ENCODE measurements at regions not wholly inside any gene's neighbourhood (a gene's known extent, or its start where the extent isn't known, plus 50 kb on each side); places are given as distances from the start of the nearest gene placed in this dataset.

DNA sequence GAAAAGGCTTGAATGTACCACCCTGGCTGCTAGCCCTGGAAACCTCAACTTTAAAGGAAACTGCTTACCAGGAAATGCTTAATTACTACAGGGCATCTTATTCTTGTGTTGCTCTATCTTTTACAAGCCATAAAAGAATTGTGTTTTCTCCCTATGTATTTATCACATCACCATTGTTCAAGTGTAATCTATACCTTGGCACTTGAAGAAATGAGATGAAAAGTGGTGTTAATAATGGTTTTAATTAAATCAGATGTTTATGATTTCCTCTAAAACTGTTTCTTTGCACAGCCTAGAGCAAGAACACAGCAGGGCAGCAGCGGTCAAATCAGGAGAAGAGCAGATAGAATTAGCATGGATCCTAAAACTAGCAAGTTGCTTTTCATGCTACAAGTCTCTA lies 131.8 kb upstream of the RGMB start:
- DNase-seq = no peak

DNA sequence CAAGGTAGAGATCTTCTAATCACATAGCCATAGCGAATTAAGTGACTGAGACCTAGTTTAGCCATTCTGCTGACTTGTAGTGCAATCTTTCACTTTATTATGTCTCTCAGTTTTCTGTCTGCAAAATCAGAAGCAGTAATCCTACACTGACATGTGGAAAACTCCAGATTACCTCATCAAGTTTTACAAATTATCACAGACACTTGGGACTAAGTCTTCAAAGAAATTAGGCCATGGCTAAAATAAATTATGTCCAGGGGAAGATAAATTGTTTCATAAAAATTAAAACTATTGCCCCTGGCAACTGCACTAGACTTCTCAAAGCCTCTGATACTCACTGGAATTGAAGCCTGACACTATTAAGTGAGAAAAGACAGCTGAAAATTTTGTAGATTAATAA lies 129.9 kb upstream of the RGMB start:
- DNase-seq = no peak

DNA sequence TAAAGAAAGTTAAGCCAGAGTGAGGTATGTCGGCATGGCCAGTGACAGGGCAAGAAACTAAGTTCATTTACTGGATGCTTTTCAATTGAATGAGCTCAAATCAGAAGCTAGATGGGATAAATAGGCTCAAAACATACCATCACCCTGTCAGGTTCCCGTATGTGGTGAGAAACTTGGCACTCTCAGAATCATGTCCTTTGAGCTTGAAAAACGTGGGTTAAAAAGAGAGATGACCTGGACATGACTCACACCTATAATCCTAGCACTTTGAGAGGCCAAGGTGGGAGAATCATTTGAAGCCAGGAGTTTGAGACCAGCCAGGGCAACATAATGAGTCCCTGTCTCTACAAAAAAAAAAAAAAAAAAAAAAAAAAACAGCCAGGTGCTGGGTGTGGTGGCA lies 121.7 kb upstream of the RGMB start:
- no peak for DNase-seq

DNA sequence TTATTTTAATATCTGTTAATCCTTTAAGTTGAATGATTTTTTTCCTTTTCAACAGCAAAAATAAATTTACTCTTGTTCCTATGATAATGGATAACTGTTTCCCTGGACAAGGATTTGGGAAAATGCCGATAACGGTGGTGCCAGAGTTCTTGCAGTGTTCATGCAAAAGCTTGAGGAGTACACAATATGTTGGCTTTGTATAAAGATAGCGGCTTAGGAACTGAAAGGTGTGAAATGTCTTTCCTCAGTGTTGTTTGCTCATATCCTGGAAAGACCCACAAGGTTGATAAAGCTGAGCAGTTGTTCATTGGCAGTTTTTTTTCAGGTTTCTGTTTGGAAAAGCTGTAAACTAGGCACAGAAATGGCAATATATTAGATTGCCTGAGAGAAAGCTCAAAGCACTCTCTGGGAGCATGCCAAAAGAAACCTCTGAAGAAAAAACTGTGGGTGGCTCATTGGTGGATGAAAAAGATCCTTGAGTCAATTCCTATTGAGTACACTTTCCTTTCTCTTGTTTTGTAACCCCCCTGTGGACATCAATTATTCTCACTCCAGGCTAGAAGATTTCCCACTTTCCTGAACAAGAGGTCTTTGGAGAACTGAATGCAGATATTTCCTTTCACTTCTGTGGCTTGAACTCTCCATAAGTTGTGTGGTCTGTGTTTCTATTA lies 117.2 kb upstream of the RGMB start:
- DNase-seq = no peak

DNA sequence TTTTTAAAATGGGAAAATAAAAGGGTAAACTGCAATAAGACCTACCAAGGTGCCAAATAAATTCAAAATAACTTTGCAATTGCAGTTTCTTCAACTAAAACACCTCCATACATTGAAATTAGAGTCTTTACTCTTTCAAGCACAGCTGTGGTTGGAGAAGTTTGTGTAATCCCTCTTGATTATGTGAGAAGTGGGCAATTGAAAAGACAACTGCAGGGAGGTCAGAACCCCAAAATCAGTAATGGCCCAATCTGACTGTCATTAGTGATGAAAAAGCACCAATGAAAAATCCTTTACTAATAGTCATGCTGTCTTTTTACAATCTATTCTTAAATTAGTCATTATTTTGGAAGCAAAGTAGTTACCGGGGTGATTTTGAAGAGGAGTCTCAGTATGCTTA lies 116.7 kb upstream of the RGMB start:
- DNase-seq = no peak

DNA sequence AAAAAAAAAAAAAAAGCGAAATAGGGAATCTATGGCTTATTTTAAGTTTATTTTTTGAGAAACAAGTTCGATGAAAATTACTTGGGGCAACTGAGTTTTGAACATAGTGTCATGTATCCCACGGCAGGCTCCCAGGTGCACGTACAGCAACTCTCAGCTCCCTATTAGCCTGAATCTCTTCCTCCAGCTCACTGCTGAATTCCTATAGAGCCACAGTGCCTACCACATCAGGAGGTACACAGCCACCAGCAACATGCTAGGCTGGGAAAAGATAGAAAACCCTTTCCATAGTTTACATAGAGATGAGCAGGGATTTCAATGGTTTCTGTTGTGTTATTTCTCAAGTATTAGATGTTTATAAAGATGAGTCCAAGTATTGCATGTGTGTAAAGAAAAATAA lies 115.9 kb upstream of the RGMB start:
- no peak for DNase-seq

DNA sequence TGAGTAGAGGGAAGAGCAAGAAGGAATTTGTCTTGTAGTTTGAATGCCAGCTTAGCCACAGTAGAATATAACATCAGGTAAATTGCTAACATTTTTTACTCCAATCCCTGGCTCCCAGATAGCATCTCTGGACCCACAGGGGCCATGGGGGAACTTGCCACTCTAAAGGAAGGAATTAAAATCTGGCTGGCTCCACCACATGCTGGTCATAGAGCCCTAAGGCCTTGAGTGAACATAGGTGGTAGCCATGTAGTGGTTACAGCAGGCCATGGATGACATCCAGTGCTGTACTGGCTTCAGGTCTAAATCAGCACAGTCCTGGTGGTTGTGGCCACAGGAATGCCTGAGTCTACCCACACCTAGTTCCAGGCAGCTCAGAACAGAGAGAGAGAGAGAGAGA lies 109.9 kb upstream of the RGMB start:
- DNase-seq = no peak

DNA sequence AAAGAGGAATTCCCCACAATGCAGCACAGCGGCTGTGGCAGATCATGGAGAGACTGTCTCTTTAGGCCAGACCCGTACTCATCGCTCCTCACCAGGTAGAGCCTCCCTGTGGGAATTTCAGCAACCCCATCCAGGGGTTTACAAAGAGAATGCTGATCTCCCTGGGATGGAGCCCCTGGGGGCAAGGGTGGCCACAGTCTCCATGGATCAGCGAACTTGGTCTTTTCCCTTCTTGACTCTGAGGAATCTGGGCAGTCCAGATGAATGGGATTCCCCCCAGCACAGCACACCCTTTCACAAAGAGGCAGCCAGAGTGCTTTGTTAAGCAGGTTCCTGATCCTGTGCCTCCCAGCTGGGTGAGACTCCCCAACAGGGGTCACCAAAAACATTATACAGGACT lies 108.7 kb upstream of the RGMB start:
- no peak for DNase-seq

DNA sequence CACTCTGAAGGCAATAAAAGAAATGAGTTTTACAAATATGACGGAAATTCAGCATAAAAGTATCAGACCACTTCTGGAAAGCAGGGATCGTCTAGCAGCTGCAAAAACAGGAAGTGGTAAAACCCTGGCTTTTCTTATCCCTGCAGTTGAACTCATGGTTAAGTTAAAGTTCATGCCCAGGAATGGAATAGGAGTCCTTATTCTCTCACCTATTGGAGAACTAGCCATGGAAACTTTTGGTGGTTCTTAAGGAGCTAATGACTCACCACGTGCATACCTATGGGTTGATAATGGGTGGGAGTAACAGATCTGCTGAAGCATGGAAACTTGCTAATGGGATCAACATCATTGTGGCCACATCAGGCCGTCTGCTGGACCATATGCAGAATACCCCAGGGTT lies 93.5 kb upstream of the RGMB start:
- DNase-seq = no peak

DNA sequence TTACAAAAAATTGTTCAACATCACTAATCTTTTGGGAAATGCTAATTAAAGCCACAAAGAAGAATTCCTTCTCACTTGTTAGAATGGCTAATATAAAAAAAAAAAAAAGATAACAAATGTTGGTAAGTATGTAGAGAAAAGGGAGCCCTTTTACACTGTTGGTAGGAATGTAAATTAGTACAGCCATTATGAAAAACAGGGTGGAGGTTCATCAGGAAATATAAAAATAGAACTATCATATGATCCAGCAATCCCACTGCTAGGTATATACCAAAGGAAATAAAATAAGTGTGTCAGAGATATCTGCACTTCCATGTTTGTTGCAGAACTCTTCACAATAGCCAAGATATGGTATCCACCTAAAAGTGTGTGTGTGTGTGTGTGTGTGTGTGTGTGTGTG lies 83.5 kb upstream of the RGMB start:
- no peak for DNase-seq

DNA sequence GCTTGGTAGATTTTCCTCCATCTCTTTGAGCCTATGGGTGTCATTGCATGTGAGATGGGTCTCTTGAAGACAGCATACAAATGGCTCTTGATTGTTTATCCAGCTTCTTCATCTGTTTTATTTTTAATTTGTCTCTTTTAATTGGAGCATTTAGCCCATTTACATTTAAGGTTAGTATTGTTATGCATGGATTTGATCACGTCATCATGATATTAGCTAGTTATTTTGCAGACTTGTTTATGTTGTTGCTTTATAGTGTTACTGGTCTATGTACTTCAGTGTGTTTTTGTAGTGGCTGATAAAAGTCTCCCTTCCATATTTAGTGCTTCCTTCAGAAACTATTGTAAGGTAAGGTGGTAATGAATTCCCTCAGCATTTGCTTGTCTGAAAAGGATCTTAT lies 78.6 kb upstream of the RGMB start:
- DNase-seq = no peak

DNA sequence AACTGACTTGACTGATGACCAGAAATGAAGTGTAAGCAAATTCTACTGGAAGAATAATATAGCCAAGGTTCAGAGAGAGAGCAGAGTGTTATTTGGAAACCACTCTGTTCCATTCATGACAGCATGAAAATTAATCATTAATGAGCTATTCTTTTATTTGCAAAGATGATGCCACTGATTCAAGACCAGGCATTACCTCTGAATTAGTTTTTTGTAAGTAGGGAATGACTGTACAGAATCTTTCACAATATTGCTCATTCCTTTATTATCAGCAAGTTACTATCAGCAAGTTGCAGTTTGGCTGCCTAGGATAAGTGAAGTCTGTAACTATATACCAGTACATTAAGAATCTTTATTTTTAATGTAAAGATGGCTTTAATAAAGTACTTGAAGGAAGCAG lies 75.1 kb upstream of the RGMB start:
- no peak for DNase-seq

DNA sequence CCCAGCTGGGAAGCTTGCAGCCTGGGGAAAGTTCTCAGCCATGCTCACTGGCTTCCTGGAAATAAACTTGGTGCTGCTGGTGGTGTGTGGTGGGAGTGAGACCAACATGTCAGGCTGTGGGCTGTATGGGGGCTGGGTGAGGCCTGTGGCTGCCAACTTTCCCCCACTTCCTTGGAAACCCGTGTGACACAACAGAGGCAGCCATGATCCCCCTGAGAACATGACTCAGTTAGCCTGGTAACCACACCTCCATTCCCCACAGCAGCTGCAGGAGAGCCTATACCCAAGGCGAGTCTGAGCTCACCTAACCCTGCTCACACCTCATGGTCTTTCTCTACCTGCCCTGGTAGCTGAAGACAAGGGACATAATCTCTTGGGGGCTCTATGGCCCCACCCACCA lies 72.7 kb upstream of the RGMB start:
- DNase-seq = no peak

DNA sequence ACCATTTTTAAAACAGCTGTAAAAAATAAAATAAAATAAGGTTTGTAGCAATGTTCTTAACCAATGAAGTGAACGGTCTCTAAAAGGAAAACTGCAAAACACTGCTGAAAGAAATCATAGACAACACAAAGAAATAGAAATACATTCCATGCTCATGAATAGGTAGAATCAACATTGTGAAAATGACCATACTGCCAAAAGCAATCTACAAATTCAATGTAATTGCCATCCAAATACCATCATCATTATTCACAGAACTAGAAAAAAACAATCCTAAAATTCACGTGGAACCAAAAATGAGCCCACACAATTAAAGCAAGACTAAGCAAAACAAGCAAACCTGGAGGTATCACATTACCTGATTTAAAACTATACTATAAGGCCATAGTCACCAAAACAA lies 67.6 kb upstream of the RGMB start:
- DNase-seq = no peak

DNA sequence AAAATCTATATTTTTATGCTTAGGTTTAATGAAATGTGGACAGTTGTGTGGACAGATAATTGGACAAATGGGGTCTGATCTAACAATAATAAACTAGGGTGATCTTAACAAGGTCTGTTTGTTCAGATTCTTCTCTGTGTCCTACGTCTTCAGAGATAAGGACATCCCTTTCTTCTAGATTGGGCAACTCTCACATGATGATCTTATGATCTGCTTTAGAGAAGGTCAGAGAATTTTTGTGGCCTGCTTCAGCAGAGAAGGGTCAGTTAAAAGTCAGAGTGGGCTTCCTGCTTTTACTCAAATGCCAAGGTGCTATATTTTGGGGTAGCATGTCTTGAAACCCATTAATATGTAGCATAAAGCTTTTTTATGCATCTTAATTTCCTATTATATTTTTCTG lies 63.8 kb upstream of the RGMB start:
- DNase-seq = no peak

DNA sequence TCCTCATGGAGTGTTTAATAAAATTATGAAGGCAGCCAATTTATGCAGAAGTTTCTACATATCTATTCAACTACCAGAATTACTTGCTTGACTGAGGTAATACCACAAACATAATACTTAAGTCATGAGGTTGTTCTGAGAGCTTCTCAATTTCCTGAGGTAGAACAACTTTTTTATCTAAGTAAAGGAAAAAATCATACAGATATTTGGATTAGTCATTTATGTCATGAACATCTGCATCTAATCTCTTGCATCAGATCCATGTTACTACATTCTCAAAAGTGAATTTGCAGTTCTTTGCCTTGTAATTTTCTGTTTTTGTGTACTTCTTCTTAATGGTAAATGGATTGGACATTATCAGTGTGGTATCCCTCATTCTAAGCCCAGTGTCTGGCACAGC lies 60.4 kb upstream of the RGMB start:
- DNase-seq = no peak

DNA sequence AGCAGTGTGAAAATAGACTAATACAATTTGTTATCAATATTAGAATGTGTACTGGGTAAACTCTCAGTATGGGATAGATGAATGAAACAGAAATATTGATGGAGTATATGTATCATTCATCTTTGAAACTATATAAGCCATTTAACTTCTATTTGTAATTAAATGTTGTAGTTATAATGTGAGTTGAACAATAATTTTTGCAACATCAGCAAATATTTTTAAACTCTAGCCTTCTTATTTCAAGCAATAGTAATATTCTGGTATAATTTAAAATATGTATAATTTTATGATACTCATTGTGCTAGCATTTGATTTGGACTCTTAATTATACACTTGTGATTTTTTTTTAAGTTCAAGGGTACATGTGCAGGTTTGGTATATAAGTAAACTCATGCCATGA lies 59.6 kb upstream of the RGMB start:
- no peak for DNase-seq

DNA sequence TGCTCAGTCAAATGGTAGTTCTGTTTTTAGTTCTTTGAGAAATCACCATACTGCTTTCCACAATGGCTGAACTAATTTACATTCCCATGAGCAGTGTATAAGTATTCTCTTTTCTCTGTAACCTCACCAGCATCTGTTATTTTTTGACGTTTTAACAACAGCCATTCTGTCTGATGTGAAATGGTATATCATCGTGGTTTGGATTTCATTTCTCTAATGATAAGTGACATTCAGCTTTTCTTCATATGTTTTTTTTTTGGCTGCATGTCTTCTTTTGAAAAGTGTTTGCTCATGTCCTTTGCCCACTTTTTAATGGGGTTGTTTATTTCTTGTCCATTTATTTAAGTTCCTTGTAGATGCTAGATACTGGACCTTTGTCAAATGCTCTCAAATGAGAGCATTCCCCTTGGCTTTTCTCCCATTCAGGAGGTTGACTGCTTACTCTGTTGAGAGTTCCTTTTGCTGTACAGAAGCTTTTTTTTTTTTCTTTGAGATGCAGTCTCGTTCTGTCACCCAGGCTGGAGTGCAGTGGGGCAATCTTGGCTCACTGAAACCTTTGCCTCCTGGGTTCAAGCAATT lies 58.7 kb upstream of the RGMB start:
- no peak for DNase-seq

DNA sequence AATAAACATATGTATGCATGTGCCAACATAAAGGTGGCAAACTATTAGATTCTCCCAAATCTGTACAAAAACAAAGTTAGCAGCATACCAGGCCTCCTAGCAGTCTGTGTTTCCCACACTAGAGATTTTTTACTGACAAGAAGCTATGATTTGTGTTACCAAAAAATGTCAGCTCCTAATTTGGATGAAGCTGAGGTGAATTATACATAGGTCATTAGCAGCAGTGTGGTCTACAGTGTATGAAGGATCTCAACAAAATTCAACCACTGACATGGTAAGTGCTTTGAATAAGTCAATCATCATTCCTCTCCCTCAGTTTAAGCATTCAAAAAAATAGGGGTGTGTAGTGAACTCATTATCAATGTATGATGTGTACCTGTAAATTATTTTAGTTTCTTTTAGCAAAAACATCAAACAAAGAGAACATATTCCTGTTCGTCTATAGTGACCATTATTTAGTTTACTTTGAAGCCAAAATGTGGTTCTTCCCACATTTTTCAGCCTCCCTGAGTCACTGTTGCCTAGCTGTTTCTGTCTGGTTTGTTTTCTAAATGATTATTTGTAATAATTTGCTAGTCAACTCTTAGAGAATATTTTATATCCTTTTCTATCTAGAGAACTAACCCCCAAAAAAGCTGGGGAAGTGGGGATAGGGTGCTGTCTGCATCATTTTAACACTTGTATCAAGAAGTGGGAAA lies 52.1 kb upstream of the RGMB start:
- no peak for DNase-seq

DNA sequence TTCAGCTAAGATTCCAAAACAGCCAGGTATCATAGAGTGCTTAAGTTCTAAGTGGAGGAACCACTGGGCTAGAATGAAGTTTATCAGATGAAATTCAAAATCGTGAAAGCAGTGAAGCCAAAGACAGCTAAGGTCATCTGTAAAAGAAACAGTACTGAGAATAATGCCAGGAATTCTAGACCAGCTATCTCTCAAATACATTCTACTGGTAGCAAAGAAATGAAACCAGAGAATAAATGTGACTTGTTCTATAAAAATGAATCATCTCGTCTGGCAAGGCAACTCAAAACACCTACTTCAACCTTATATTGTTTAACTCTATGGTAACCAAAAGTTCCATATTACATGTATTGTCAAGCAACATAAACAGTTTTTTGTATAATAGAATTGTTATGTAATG lies 51.3 kb upstream of the RGMB start:
- DNase-seq = no peak

DNA sequence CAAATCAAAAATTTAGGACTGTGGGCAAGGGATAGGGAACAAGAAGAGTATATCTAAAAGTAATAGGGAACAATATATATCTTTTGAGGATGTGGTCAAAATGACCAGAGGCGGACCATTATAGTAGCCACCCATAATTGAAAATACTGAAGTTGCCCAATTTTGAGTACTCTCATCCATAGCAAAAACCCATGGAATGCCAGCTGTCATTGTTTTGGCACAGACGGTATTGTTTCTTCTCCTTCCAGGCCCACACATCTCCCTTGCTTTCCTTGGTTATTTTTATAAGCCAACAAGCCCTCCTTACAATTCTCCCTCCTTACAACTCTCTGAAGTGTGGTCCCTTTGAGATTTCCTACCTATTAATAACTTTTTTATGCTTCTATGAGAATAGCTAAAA lies 50.4 kb upstream of the RGMB start:
- DNase-seq = peak; percentile 4

Data from NCI-H2171 treated with DMSO at 0.1 percent for 48 hours (cell line).